HG03025 (cell line): ENCODE measurements at regions not wholly inside any gene's neighbourhood (a gene's known extent, or its start where the extent isn't known, plus 50 kb on each side); places are given as distances from the start of the nearest gene placed in this dataset.

Experiments
- ATAC-seq: cut with Tn5 transposase; IDR thresholded peaks from one replicate; pipeline ENCODE4 v1.9.1; 2021; ENCODE audit warnings: mild to moderate bottlenecking, moderate library complexity; ENCODE audit not compliant: unreplicated experiment, low FRiP score

- no peak for ATAC-seq
These were observed 172.2 kb upstream of the COL1A2 start for GRCh38 chr7:94222516-94222915.

GRCh38 chr7:94223375-94224084, 171.2 kb upstream of the COL1A2 start:
- no peak for ATAC-seq

- ATAC-seq, result no peak
These were observed 166.5 kb upstream of the COL1A2 start for GRCh38 chr7:94228223-94228622.

GRCh38 chr7:94228678-94229077, 166.0 kb upstream of the COL1A2 start:
- ATAC-seq, result no peak

GRCh38 chr7:94231305-94231704, 163.4 kb upstream of the COL1A2 start:
- ATAC-seq, result no peak

GRCh38 chr7:94236960-94237359, 157.7 kb upstream of the COL1A2 start:
- ATAC-seq, result no peak

GRCh38 chr7:94237417-94237816, 157.3 kb upstream of the COL1A2 start:
- ATAC-seq, result no peak

- no peak for ATAC-seq
These were observed 154.9 kb upstream of the COL1A2 start for GRCh38 chr7:94239661-94240234.

- no peak for ATAC-seq
These were observed 153.8 kb upstream of the COL1A2 start for GRCh38 chr7:94240902-94241301.

GRCh38 chr7:94241402-94241925, 153.2 kb upstream of the COL1A2 start:
- ATAC-seq, result no peak

- no peak for ATAC-seq
These were observed 151.5 kb upstream of the COL1A2 start for GRCh38 chr7:94243066-94243711.

GRCh38 chr7:94244760-94245159, 149.9 kb upstream of the COL1A2 start:
- no peak for ATAC-seq

- ATAC-seq, result no peak
These were observed 149.2 kb upstream of the COL1A2 start for GRCh38 chr7:94245500-94245899.

- ATAC-seq, result no peak
These were observed 146.7 kb upstream of the COL1A2 start for GRCh38 chr7:94247970-94248369.

GRCh38 chr7:94249631-94250030, 145.1 kb upstream of the COL1A2 start:
- no peak for ATAC-seq

GRCh38 chr7:94250124-94250523, 144.6 kb upstream of the COL1A2 start:
- ATAC-seq, result no peak

GRCh38 chr7:94250987-94251386, 143.7 kb upstream of the COL1A2 start:
- no peak for ATAC-seq

- ATAC-seq, result no peak
These were observed 142.6 kb upstream of the COL1A2 start for GRCh38 chr7:94252124-94252523.

GRCh38 chr7:94252971-94253370, 141.7 kb upstream of the COL1A2 start:
- ATAC-seq, result no peak

GRCh38 chr7:94253686-94254085, 141.0 kb upstream of the COL1A2 start:
- no peak for ATAC-seq

GRCh38 chr7:94258418-94259300, 136.0 kb upstream of the COL1A2 start:
- ATAC-seq, result no peak
